T-helper 1 cell treated with Interleukin-12 subunit alpha and Interleukin-12 subunit beta and Interleukin-4 antibody, amounts not matched to agents 30 μg/mL and 1 μg/mL, for 36 hours (primary cell): ENCODE measurements at regions not wholly inside any gene's neighbourhood (a gene's known extent, or its start where the extent isn't known, plus 50 kb on each side); places are given as distances from the start of the nearest gene placed in this dataset.

Experiments used
- H3K27ac Mint-ChIP-seq: one replicate; pipeline ENCODE4 v1.8.0; 2021; ENCODE audit warnings: mild to moderate bottlenecking, mixed read lengths
- H3K27me3 Mint-ChIP-seq: one replicate; pipeline ENCODE4 v1.8.0; 2021; ENCODE audit warnings: low read depth, mixed read lengths
- H3K36me3 Mint-ChIP-seq: one replicate; pipeline ENCODE4 v1.8.0; 2021; ENCODE audit warnings: low read depth, mixed read lengths
- H3K4me1 Mint-ChIP-seq: one replicate; pipeline ENCODE4 v1.8.0; 2021; ENCODE audit warnings: low read depth, mixed read lengths
- H3K4me3 Mint-ChIP-seq: one replicate; pipeline ENCODE4 v1.8.0; 2021; ENCODE audit warnings: mild to moderate bottlenecking, moderate library complexity, mixed read lengths
- H3K9me3 Mint-ChIP-seq: one replicate; pipeline ENCODE4 v1.8.0; 2021; ENCODE audit warnings: mixed read lengths

GRCh38 chr22:27504360-27505253, 296.9 kb downstream of the MN1 start:
- H3K27me3 Mint-ChIP-seq = no peaks in the 10 kb centered on the region
- peaks cover 1% of the 10 kb centered on the region for H3K9me3 Mint-ChIP-seq
- H3K4me1 Mint-ChIP-seq = no peaks in the 10 kb centered on the region
- no peaks in the 10 kb centered on the region for H3K36me3 Mint-ChIP-seq
- no peak overlapping the region for H3K27ac Mint-ChIP-seq
- no peak overlapping the region for H3K4me3 Mint-ChIP-seq

- no peak overlapping the region for H3K27ac Mint-ChIP-seq
- peaks cover 4% of the 10 kb centered on the region for H3K9me3 Mint-ChIP-seq
- H3K4me1 Mint-ChIP-seq = no peaks in the 10 kb centered on the region
- H3K4me3 Mint-ChIP-seq = no peak overlapping the region
- no peaks in the 10 kb centered on the region for H3K36me3 Mint-ChIP-seq
- no peaks in the 10 kb centered on the region for H3K27me3 Mint-ChIP-seq
Measured at GRCh38 chr22:27507111-27507611, 294.4 kb downstream of the MN1 start.

- Mint-ChIP-seq H3K36me3 (no peaks in the 10 kb centered on the region), H3K4me3 (no peak overlapping the region), H3K27ac (no peak overlapping the region), H3K4me1 (no peaks in the 10 kb centered on the region), H3K27me3 (no peaks in the 10 kb centered on the region), H3K9me3 (peaks cover 4% of the 10 kb centered on the region)
Measured at GRCh38 chr22:27507935-27508526, 293.5 kb downstream of the MN1 start.

- H3K27me3 Mint-ChIP-seq = no peaks in the 10 kb centered on the region
- H3K4me1 Mint-ChIP-seq = no peaks in the 10 kb centered on the region
- H3K9me3 Mint-ChIP-seq = peaks cover 4% of the 10 kb centered on the region
- H3K36me3 Mint-ChIP-seq = no peaks in the 10 kb centered on the region
- H3K27ac Mint-ChIP-seq = no peak overlapping the region
- H3K4me3 Mint-ChIP-seq = no peak overlapping the region
Measured at GRCh38 chr22:27509132-27509920, 292.2 kb downstream of the MN1 start.

GRCh38 chr22:27510024-27510423, 291.5 kb downstream of the MN1 start:
- no peaks in the 10 kb centered on the region for H3K27me3 Mint-ChIP-seq
- no peaks in the 10 kb centered on the region for H3K36me3 Mint-ChIP-seq

GRCh38 chr22:27512283-27512761, 289.2 kb downstream of the MN1 start:
- no peaks in the 10 kb centered on the region for H3K4me1 Mint-ChIP-seq
- H3K4me3 Mint-ChIP-seq = no peak overlapping the region
- H3K9me3 Mint-ChIP-seq = peaks cover 4% of the 10 kb centered on the region
- no peak overlapping the region for H3K27ac Mint-ChIP-seq
- H3K27me3 Mint-ChIP-seq = no peaks in the 10 kb centered on the region
- H3K36me3 Mint-ChIP-seq = no peaks in the 10 kb centered on the region

More at GRCh38 chr22:27510024-27510423, 291.5 kb downstream of the MN1 start:
- Mint-ChIP-seq H3K9me3 (peaks cover 4% of the 10 kb centered on the region), H3K4me3 (no peak overlapping the region), H3K27ac (no peak overlapping the region), H3K4me1 (no peaks in the 10 kb centered on the region)

- Mint-ChIP-seq H3K4me1 (no peaks in the 10 kb centered on the region), H3K27ac (no peak overlapping the region), H3K27me3 (no peaks in the 10 kb centered on the region), H3K9me3 (peaks cover 4% of the 10 kb centered on the region), H3K36me3 (no peaks in the 10 kb centered on the region), H3K4me3 (no peak overlapping the region)
Measured at GRCh38 chr22:27513021-27513420, 288.5 kb downstream of the MN1 start.

GRCh38 chr22:27514601-27515523, 286.7 kb downstream of the MN1 start:
- no peaks in the 10 kb centered on the region for H3K36me3 Mint-ChIP-seq
- no peak overlapping the region for H3K4me3 Mint-ChIP-seq
- H3K27ac Mint-ChIP-seq = no peak overlapping the region
- H3K27me3 Mint-ChIP-seq = no peaks in the 10 kb centered on the region
- H3K9me3 Mint-ChIP-seq = no peaks in the 10 kb centered on the region
- H3K4me1 Mint-ChIP-seq = no peaks in the 10 kb centered on the region

- no peaks in the 10 kb centered on the region for H3K4me1 Mint-ChIP-seq
- no peak overlapping the region for H3K4me3 Mint-ChIP-seq
- no peaks in the 10 kb centered on the region for H3K36me3 Mint-ChIP-seq
- H3K27me3 Mint-ChIP-seq = no peaks in the 10 kb centered on the region
- no peaks in the 10 kb centered on the region for H3K9me3 Mint-ChIP-seq
- H3K27ac Mint-ChIP-seq = no peak overlapping the region
Measured at GRCh38 chr22:27517361-27518155, 284.0 kb downstream of the MN1 start.

GRCh38 chr22:27518531-27519340, 282.8 kb downstream of the MN1 start:
- H3K4me3 Mint-ChIP-seq = no peak overlapping the region
- no peaks in the 10 kb centered on the region for H3K4me1 Mint-ChIP-seq
- H3K36me3 Mint-ChIP-seq = no peaks in the 10 kb centered on the region
- H3K27ac Mint-ChIP-seq = no peak overlapping the region
- no peaks in the 10 kb centered on the region for H3K9me3 Mint-ChIP-seq
- H3K27me3 Mint-ChIP-seq = no peaks in the 10 kb centered on the region

GRCh38 chr22:27523711-27524110, 277.8 kb downstream of the MN1 start:
- H3K36me3 Mint-ChIP-seq = no peaks in the 10 kb centered on the region
- no peaks in the 10 kb centered on the region for H3K27me3 Mint-ChIP-seq
- no peak overlapping the region for H3K27ac Mint-ChIP-seq
- no peaks in the 10 kb centered on the region for H3K9me3 Mint-ChIP-seq
- H3K4me1 Mint-ChIP-seq = no peaks in the 10 kb centered on the region
- H3K4me3 Mint-ChIP-seq = no peak overlapping the region

GRCh38 chr22:27525711-27526110, 275.8 kb downstream of the MN1 start:
- Mint-ChIP-seq H3K27ac (no peak overlapping the region), H3K4me1 (no peaks in the 10 kb centered on the region), H3K4me3 (no peak overlapping the region), H3K9me3 (no peaks in the 10 kb centered on the region), H3K27me3 (no peaks in the 10 kb centered on the region), H3K36me3 (no peaks in the 10 kb centered on the region)
